HEK293 (cell line): ENCODE measurements at regions not wholly inside any gene's neighbourhood (a gene's known extent, or its start where the extent isn't known, plus 50 kb on each side); places are given as distances from the start of the nearest gene placed in this dataset.

ENCODE experiments used
- CTCF ChIA-PET: fragments of 350-600 bp; formaldehyde crosslinking; extraction: SDS; loops from one replicate; lab custom pipeline; 2021; ENCODE audit warnings: antibody characterized with exemption; lab: Yijun Ruan, JAX
- POLR2A ChIA-PET: fragments of 300-600 bp; formaldehyde crosslinking; extraction: SDS; loops from one replicate; lab custom pipeline; 2020; ENCODE audit warnings: antibody characterized with exemption, inconsistent platforms; lab: Yijun Ruan, JAX
- H3K27ac ChIP-seq: fragments of 200-500 bp; sonication (Bioruptor generic); 2 replicates; pipeline ENCODE4 v1.5.1; 2014; ENCODE audit warnings: low read depth, low read length, control low read depth, inconsistent platforms; ENCODE audit errors: extremely low read depth
- H3K36me3 ChIP-seq, 2 experiments: fragments of 200-500 bp in 1 of 2; sonication (Bioruptor generic) in 1 of 2; 1 replicate in 1 of 2; 2 replicates in 1 of 2; pipeline ENCODE4 v1.5.1; 2014 to 2017; ENCODE audit warnings: inconsistent platforms in 2 of 2, low read length in 2 of 2; ENCODE audit not compliant: control insufficient read depth in 2 of 2, insufficient read depth in 1 of 2
- H3K4me1 ChIP-seq: fragments of 200-500 bp; sonication (Bioruptor generic); 2 replicates; pipeline ENCODE4 v1.5.1; 2014; ENCODE audit warnings: mild to moderate bottlenecking, low read length, inconsistent platforms; ENCODE audit not compliant: control insufficient read depth, insufficient read depth
- H3K4me3 ChIP-seq: 2 replicates; pipeline ENCODE4 v1.5.1; 2011; ENCODE audit warnings: low read depth, mild to moderate bottlenecking, control low read depth, low read length, moderate library complexity
- H3K9me3 ChIP-seq: fragments of 200-500 bp; sonication (Bioruptor generic); 2 replicates; pipeline ENCODE4 v1.5.1; 2014; ENCODE audit warnings: low read depth, low read length, inconsistent platforms; ENCODE audit not compliant: control insufficient read depth, insufficient read depth
- FEZF1 ChIP-seq: fragments of 450-650 bp; formaldehyde crosslinking; IDR thresholded peaks from 2 replicates; pipeline ENCODE4 v1.5.1; 2016; ENCODE audit warnings: missing biosample characterization, missing genetic modification characterization
- GFI1B ChIP-seq: fragments of 450-650 bp; formaldehyde crosslinking; IDR thresholded peaks from 2 replicates; pipeline ENCODE4 v1.5.1; 2016; ENCODE audit warnings: missing biosample characterization, missing genetic modification characterization
- GLI4 ChIP-seq: fragments of 450-650 bp; formaldehyde crosslinking; IDR thresholded peaks from 2 replicates; pipeline ENCODE4 v1.5.1; 2016; ENCODE audit warnings: missing biosample characterization, missing genetic modification characterization
- GLIS1 ChIP-seq: fragments of 450-650 bp; formaldehyde crosslinking; IDR thresholded peaks from 2 replicates; pipeline ENCODE4 v1.5.1; 2016; ENCODE audit warnings: missing biosample characterization, missing genetic modification characterization
- ZEB2 ChIP-seq: fragments of 450-650 bp; formaldehyde crosslinking; IDR thresholded peaks from 2 replicates; pipeline ENCODE4 v1.5.1; 2016; ENCODE audit warnings: missing biosample characterization, missing genetic modification characterization
- ZNF146 ChIP-seq: fragments of 450-650 bp; formaldehyde crosslinking; IDR thresholded peaks from 2 replicates; pipeline ENCODE4 v1.5.1; 2016; ENCODE audit warnings: missing biosample characterization, missing genetic modification characterization
- ZNF157 ChIP-seq: fragments of 450-650 bp; formaldehyde crosslinking; IDR thresholded peaks from 2 replicates; pipeline ENCODE4 v1.5.1; 2016; ENCODE audit warnings: missing biosample characterization, missing genetic modification characterization
- ZNF2 ChIP-seq: fragments of 450-650 bp; formaldehyde crosslinking; IDR thresholded peaks from 2 replicates; pipeline ENCODE4 v1.5.1; 2016; ENCODE audit warnings: missing biosample characterization, missing genetic modification characterization
- ZNF266 ChIP-seq: fragments of 450-650 bp; formaldehyde crosslinking; IDR thresholded peaks from 2 replicates; pipeline ENCODE4 v1.5.1; 2016; ENCODE audit warnings: missing biosample characterization, missing genetic modification characterization, low read depth
- ZNF324 ChIP-seq: fragments of 450-650 bp; formaldehyde crosslinking; IDR thresholded peaks from 2 replicates; pipeline ENCODE4 v1.5.1; 2016; ENCODE audit warnings: missing biosample characterization, missing genetic modification characterization
- ZNF366 ChIP-seq: fragments of 450-650 bp; formaldehyde crosslinking; conservative IDR thresholded peaks from 2 replicates; pipeline ENCODE4 v1.5.1; 2016; ENCODE audit warnings: missing biosample characterization, missing genetic modification characterization
- ZNF600 ChIP-seq: fragments of 450-650 bp; formaldehyde crosslinking; IDR thresholded peaks from 2 replicates; pipeline ENCODE4 v1.5.1; 2016; ENCODE audit warnings: missing biosample characterization, missing genetic modification characterization
- ZNF624 ChIP-seq: fragments of 450-650 bp; formaldehyde crosslinking; IDR thresholded peaks from 2 replicates; pipeline ENCODE4 v1.5.1; 2017; ENCODE audit warnings: missing biosample characterization, missing genetic modification characterization
- ZNF664 ChIP-seq: fragments of 450-650 bp; formaldehyde crosslinking; IDR thresholded peaks from 2 replicates; pipeline ENCODE4 v1.5.1; 2016; ENCODE audit warnings: missing biosample characterization, missing genetic modification characterization
- ZNF701 ChIP-seq: fragments of 450-650 bp; formaldehyde crosslinking; IDR thresholded peaks from 2 replicates; pipeline ENCODE4 v1.5.1; 2016; ENCODE audit warnings: missing biosample characterization, missing genetic modification characterization
- ZNF747 ChIP-seq: fragments of 450-650 bp; formaldehyde crosslinking; IDR thresholded peaks from 2 replicates; pipeline ENCODE4 v1.5.1; 2016; ENCODE audit warnings: missing biosample characterization, missing genetic modification characterization
- ZNF776 ChIP-seq: fragments of 450-650 bp; formaldehyde crosslinking; IDR thresholded peaks from 2 replicates; pipeline ENCODE4 v1.5.0; 2017; ENCODE audit warnings: missing biosample characterization, missing genetic modification characterization, borderline replicate concordance
- ZNF843 ChIP-seq: fragments of 450-650 bp; formaldehyde crosslinking; IDR thresholded peaks from 2 replicates; pipeline ENCODE4 v1.5.1; 2016; ENCODE audit warnings: missing biosample characterization, missing genetic modification characterization
- ZSCAN30 ChIP-seq: fragments of 450-650 bp; IDR thresholded peaks from 2 replicates; pipeline ENCODE4 v1.5.1; 2018; ENCODE audit warnings: missing biosample characterization, mild to moderate bottlenecking, missing genetic modification characterization, moderate library complexity
- TF ChIP-seq, protein P1 (sequence below): IDR thresholded peaks from 2 replicates; pipeline ENCODE4 v1.6.1; 2011; ENCODE audit warnings: mild to moderate bottlenecking, low read depth, low read length, borderline replicate concordance
- TF ChIP-seq, protein P2 (sequence below): fragments of 450-650 bp; IDR thresholded peaks from 2 replicates; pipeline ENCODE4 v1.5.1; 2018; ENCODE audit warnings: missing biosample characterization, mild to moderate bottlenecking, missing genetic modification characterization
- TF ChIP-seq, protein P3 (sequence below): fragments of 450-650 bp; formaldehyde crosslinking; conservative IDR thresholded peaks from 2 replicates; pipeline ENCODE4 v1.5.1; 2016; ENCODE audit warnings: low read depth, missing biosample characterization, missing genetic modification characterization
- TF ChIP-seq, protein P4 (sequence below): fragments of 450-650 bp; formaldehyde crosslinking; IDR thresholded peaks from 2 replicates; pipeline ENCODE4 v1.5.1; 2017; ENCODE audit warnings: missing biosample characterization, missing genetic modification characterization
- TF ChIP-seq, protein P5 (sequence below): fragments of 450-650 bp; formaldehyde crosslinking; IDR thresholded peaks from 2 replicates; pipeline ENCODE4 v1.5.1; 2016; ENCODE audit warnings: missing biosample characterization, missing genetic modification characterization

DNA sequence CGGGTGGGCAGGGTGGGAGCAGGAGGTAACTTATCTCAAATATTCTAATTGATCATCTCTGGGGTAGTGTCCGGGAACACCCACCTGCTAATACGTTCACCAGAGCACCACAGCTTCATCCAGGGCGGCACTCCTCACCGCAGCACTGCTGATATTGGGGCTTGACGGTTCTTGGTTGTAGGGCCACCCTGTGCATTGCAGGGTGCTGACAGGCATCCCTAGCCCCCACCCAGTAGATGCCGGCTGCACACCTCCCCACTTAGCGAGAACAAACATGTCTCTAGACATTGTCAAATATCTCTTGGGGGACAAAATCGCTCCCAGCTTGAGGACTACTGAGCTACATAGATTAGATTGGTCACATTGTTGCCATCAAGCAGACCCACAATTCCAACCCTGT, 73.9 kb upstream of the WASF3 start (continued):
- TF ChIP-seq, protein P1, sequence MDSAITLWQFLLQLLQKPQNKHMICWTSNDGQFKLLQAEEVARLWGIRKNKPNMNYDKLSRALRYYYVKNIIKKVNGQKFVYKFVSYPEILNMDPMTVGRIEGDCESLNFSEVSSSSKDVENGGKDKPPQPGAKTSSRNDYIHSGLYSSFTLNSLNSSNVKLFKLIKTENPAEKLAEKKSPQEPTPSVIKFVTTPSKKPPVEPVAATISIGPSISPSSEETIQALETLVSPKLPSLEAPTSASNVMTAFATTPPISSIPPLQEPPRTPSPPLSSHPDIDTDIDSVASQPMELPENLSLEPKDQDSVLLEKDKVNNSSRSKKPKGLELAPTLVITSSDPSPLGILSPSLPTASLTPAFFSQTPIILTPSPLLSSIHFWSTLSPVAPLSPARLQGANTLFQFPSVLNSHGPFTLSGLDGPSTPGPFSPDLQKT = no peak
- TF ChIP-seq ZNF624 (tag by site-specific recombination) = no peak
- TF ChIP-seq ZNF843 = no peak
- no peak for TF ChIP-seq ZNF664 (tag by site-specific recombination)
- TF ChIP-seq, protein P2, sequence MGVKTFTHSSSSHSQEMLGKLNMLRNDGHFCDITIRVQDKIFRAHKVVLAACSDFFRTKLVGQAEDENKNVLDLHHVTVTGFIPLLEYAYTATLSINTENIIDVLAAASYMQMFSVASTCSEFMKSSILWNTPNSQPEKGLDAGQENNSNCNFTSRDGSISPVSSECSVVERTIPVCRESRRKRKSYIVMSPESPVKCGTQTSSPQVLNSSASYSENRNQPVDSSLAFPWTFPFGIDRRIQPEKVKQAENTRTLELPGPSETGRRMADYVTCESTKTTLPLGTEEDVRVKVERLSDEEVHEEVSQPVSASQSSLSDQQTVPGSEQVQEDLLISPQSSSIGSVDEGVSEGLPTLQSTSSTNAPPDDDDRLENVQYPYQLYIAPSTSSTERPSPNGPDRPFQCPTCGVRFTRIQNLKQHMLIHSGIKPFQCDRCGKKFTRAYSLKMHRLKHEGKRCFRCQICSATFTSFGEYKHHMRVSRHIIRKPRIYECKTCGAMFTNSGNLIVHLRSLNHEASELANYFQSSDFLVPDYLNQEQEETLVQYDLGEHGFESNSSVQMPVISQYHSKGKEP (tag by site-specific recombination) = no peak

DNA sequence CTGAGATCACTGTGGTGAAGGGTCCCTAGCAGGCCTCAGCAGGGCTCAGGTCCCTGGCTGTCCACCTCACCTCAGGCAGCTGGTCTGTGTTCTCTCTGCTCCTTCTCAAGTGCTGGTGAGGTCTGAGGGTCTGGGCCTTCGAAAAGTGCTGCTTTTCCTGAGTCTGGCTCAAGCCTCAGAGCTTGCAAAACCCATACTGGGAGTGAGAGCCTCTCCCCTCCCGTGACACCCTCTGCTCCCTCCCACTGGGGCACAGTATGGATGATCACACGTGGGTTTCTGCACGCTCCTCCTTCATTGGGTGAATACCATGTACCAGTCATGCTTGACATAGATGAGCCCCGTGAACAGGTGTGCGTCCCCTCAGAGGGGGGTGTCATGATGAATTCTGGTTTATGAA, 73.3 kb upstream of the WASF3 start:
- Histone ChIP-seq H3K36me3 (no peaks in the 10 kb centered on the region), H3K4me1 (no peaks in the 10 kb centered on the region), H3K9me3 (no peaks in the 10 kb centered on the region), H3K4me3 (no peak overlapping the region)
- POLR2A ChIA-PET = no interaction called here
- no peak for TF ChIP-seq ZNF776 (tag by site-specific recombination)
- no peak for TF ChIP-seq ZNF664 (tag by site-specific recombination)
- TF ChIP-seq GFI1B (tag by site-specific recombination) = no peak
- TF ChIP-seq ZNF157 (tag by site-specific recombination) = no peak
- TF ChIP-seq, protein P3, sequence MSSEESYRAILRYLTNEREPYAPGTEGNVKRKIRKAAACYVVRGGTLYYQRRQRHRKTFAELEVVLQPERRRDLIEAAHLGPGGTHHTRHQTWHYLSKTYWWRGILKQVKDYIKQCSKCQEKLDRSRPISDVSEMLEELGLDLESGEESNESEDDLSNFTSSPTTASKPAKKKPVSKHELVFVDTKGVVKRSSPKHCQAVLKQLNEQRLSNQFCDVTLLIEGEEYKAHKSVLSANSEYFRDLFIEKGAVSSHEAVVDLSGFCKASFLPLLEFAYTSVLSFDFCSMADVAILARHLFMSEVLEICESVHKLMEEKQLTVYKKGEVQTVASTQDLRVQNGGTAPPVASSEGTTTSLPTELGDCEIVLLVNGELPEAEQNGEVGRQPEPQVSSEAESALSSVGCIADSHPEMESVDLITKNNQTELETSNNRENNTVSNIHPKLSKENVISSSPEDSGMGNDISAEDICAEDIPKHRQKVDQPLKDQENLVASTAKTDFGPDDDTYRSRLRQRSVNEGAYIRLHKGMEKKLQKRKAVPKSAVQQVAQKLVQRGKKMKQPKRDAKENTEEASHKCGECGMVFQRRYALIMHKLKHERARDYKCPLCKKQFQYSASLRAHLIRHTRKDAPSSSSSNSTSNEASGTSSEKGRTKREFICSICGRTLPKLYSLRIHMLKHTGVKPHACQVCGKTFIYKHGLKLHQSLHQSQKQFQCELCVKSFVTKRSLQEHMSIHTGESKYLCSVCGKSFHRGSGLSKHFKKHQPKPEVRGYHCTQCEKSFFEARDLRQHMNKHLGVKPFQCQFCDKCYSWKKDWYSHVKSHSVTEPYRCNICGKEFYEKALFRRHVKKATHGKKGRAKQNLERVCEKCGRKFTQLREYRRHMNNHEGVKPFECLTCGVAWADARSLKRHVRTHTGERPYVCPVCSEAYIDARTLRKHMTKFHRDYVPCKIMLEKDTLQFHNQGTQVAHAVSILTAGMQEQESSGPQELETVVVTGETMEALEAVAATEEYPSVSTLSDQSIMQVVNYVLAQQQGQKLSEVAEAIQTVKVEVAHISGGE = no peak
- no peak for TF ChIP-seq ZNF747 (tag by site-specific recombination)
- no peak for TF ChIP-seq ZNF701
- TF ChIP-seq FEZF1 (tag by site-specific recombination) = no peak
- TF ChIP-seq GLIS1 (tag by site-specific recombination) = no peak
- no peak for TF ChIP-seq ZNF146
- TF ChIP-seq GLI4 = no peak
- TF ChIP-seq ZEB2 = no peak
- TF ChIP-seq ZSCAN30 (tag by site-specific recombination) = no peak
- no peak for TF ChIP-seq ZNF600
- TF ChIP-seq ZNF2 (tag by site-specific recombination) = no peak
- no peak for TF ChIP-seq ZNF266 (tag by site-specific recombination)
- TF ChIP-seq, all 188 proteins: peak for 0
- H3K27ac ChIP-seq = no peak overlapping the region
- CTCF ChIA-PET = interaction anchor here (1.2 kb wide), 1 partner anchor 299 kb away, joined by 3 read pairs; no protein-coding TSS in a partner anchor

DNA sequence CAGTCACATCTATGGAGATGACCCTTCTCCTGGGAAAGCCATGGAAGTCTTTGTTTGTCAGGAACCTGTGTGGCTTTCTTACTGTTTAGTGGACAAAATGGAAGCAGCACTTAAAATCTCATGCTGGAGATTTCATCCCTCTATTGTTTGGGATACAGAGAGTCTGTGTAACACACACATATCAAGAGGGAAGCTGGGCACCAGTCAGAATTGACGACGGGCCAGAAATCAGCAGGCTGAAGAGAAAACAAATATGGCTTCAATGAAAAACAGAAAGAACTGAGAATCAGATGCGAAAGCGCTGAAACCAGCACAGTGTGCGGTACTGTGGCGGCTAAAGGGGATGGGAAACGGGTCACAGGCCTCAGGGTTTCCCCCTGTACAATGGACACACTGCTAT, 72.2 kb upstream of the WASF3 start:
- TF ChIP-seq, protein P4, sequence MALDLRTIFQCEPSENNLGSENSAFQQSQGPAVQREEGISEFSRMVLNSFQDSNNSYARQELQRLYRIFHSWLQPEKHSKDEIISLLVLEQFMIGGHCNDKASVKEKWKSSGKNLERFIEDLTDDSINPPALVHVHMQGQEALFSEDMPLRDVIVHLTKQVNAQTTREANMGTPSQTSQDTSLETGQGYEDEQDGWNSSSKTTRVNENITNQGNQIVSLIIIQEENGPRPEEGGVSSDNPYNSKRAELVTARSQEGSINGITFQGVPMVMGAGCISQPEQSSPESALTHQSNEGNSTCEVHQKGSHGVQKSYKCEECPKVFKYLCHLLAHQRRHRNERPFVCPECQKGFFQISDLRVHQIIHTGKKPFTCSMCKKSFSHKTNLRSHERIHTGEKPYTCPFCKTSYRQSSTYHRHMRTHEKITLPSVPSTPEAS = no peak
- TF ChIP-seq ZNF324 (tag by site-specific recombination) = no peak
- no peak for TF ChIP-seq ZNF366 (tag by site-specific recombination)
- TF ChIP-seq, protein P5, sequence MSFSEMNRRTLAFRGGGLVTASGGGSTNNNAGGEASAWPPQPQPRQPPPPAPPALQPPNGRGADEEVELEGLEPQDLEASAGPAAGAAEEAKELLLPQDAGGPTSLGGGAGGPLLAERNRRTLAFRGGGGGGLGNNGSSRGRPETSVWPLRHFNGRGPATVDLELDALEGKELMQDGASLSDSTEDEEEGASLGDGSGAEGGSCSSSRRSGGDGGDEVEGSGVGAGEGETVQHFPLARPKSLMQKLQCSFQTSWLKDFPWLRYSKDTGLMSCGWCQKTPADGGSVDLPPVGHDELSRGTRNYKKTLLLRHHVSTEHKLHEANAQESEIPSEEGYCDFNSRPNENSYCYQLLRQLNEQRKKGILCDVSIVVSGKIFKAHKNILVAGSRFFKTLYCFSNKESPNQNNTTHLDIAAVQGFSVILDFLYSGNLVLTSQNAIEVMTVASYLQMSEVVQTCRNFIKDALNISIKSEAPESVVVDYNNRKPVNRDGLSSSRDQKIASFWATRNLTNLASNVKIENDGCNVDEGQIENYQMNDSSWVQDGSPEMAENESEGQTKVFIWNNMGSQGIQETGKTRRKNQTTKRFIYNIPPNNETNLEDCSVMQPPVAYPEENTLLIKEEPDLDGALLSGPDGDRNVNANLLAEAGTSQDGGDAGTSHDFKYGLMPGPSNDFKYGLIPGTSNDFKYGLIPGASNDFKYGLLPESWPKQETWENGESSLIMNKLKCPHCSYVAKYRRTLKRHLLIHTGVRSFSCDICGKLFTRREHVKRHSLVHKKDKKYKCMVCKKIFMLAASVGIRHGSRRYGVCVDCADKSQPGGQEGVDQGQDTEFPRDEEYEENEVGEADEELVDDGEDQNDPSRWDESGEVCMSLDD (tag by site-specific recombination) = no peak
- ChIA-PET POLR2A (no interaction called here), CTCF (no interaction called here)
- Histone ChIP-seq H3K27ac (no peak overlapping the region), H3K9me3 (no peaks in the 10 kb centered on the region), H3K36me3 (no peaks in the 10 kb centered on the region), H3K4me1 (no peaks in the 10 kb centered on the region), H3K4me3 (no peak overlapping the region)
